ENCODE measurements at regions not wholly inside any gene's neighbourhood (a gene's known extent, or its start where the extent isn't known, plus 50 kb on each side); places are given as distances from the start of the nearest gene placed in this dataset.

- DNase-seq = peak; percentile 41
Observed at GRCh38 chr2:8543383-8544170, 138.3 kb upstream of the ID2 start.

GRCh38 chr2:8544171-8544785 lies 137.6 kb upstream of the ID2 start:
- no peak for DNase-seq

- DNase-seq = peak; percentile 69
Observed at GRCh38 chr2:8544786-8545694, 136.8 kb upstream of the ID2 start.

GRCh38 chr2:8545695-8546611 lies 135.9 kb upstream of the ID2 start:
- DNase-seq = no peak

- DNase-seq = no peak
Observed at GRCh38 chr2:8546612-8547283, 135.1 kb upstream of the ID2 start.

GRCh38 chr2:8547284-8548064 lies 134.4 kb upstream of the ID2 start:
- no peak for DNase-seq

- no peak for DNase-seq
Observed at GRCh38 chr2:8548065-8548618, 133.7 kb upstream of the ID2 start.

- DNase-seq = no peak
Observed at GRCh38 chr2:8548619-8549150, 133.2 kb upstream of the ID2 start.

- DNase-seq = no peak
Observed at GRCh38 chr2:8549273-8549922, 132.5 kb upstream of the ID2 start.

- no peak for DNase-seq
Observed at GRCh38 chr2:8549942-8550341, 131.9 kb upstream of the ID2 start.

GRCh38 chr2:8550481-8550880 lies 131.4 kb upstream of the ID2 start:
- no peak for DNase-seq

- DNase-seq = no peak
Observed at GRCh38 chr2:8550937-8551621, 130.8 kb upstream of the ID2 start.

- DNase-seq = no peak
Observed at GRCh38 chr2:8551622-8552074, 130.2 kb upstream of the ID2 start.

- DNase-seq = no peak
Observed at GRCh38 chr2:8552293-8552801, 129.5 kb upstream of the ID2 start.

GRCh38 chr2:8553643-8554042 lies 128.2 kb upstream of the ID2 start:
- DNase-seq = no peak

GRCh38 chr2:8554296-8554806 lies 127.5 kb upstream of the ID2 start:
- no peak for DNase-seq

- no peak for DNase-seq
Observed at GRCh38 chr2:8555543-8555942, 126.3 kb upstream of the ID2 start.

- DNase-seq = no peak
Observed at GRCh38 chr2:8558096-8558495, 123.8 kb upstream of the ID2 start.

GRCh38 chr2:8558956-8559355 lies 122.9 kb upstream of the ID2 start:
- no peak for DNase-seq
